AG10803 (cell line): ENCODE measurements at regions not wholly inside any gene's neighbourhood (a gene's known extent, or its start where the extent isn't known, plus 50 kb on each side); places are given as distances from the start of the nearest gene placed in this dataset.

Experiments used
- DNase-seq: peaks from one replicate; pipeline ENCODE4 v3.0.0; 2010; ENCODE audit warnings: low read depth
- H3K4me3 ChIP-seq: 2 replicates; pipeline ENCODE4 v1.5.1; 2011; ENCODE audit warnings: mild to moderate bottlenecking, low read length, control low read depth
- TF ChIP-seq, protein P1 (sequence below): conservative IDR thresholded peaks from 2 replicates; pipeline ENCODE4 v1.5.1; 2011; ENCODE audit warnings: mild to moderate bottlenecking, low read length, control low read depth, inconsistent platforms

DNA sequence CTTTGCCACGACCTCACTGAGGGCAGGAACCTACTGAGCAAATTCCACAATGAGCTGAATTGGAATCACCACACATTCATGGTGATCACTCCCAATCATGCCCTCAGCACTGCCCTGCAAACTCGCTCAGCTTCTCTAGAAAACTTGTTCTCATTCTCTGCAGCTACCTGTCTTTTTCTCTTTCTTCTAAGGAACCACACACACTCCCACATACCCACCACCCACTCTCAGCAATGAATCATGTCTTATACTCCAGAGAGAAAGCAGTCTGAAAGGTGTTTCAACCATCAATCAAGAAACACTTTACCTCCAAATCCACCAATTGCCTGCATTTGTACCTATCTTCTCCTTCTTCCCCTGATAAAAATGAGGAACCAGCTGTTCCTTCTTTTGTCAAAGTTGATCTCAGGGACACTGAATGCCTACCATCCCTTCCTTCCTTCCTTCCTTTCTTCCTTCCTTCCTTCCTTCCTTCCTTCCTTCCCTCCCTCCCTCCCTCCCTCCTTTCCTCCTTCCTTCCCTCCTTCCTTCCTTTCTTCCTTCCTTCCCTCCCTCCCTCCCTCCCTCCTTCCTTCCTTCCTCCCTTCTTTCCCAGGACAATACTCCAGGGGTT lies 84.6 kb upstream of the SGK1 start:
- DNase-seq: no peak
- no peak overlapping the region for H3K4me3 ChIP-seq
- TF ChIP-seq, protein P1, sequence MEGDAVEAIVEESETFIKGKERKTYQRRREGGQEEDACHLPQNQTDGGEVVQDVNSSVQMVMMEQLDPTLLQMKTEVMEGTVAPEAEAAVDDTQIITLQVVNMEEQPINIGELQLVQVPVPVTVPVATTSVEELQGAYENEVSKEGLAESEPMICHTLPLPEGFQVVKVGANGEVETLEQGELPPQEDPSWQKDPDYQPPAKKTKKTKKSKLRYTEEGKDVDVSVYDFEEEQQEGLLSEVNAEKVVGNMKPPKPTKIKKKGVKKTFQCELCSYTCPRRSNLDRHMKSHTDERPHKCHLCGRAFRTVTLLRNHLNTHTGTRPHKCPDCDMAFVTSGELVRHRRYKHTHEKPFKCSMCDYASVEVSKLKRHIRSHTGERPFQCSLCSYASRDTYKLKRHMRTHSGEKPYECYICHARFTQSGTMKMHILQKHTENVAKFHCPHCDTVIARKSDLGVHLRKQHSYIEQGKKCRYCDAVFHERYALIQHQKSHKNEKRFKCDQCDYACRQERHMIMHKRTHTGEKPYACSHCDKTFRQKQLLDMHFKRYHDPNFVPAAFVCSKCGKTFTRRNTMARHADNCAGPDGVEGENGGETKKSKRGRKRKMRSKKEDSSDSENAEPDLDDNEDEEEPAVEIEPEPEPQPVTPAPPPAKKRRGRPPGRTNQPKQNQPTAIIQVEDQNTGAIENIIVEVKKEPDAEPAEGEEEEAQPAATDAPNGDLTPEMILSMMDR: no peak

DNA sequence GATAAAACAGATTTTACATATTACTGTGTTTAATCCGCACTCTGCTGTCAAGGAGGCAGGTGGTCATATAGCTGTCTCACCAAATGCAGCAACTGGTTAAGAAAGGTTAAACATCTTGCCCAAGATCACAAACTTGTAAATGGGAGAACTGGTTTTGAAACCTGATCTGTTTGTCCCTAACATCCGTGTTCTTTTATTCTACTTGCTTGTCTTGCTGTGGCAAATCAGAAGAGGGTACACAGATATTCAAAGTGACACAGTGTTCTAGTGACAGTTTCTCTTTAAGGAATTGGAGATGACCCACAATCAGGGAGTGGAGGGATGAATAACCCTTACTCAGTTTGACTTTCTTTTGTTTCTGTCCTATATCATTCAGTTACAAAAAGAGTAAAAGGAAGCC lies 83.0 kb upstream of the SGK1 start:
- DNase-seq: no peak
- TF ChIP-seq, protein P1: no peak
- H3K4me3 ChIP-seq: no peak overlapping the region

DNA sequence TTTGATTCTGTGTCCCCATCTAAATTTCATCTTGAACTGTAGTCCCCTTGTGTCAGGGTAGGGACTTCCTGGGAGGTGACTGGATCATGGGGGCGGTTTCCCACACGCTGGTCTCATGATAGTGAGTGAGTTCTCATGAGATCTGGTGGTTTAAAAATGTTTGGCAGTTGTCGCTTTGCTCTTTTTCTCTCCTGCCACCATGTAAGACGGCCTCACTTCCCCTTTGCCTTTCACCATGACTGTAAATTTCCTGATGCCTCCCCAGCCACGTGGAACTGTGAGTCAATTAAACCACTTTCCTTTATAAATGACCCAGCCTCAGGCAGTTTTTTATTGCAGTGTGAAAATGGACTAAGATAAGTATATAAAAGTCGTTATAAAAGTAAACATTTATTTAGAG lies 80.5 kb upstream of the SGK1 start:
- H3K4me3 ChIP-seq: no peak overlapping the region
- no peak for DNase-seq
- TF ChIP-seq, protein P1: no peak

DNA sequence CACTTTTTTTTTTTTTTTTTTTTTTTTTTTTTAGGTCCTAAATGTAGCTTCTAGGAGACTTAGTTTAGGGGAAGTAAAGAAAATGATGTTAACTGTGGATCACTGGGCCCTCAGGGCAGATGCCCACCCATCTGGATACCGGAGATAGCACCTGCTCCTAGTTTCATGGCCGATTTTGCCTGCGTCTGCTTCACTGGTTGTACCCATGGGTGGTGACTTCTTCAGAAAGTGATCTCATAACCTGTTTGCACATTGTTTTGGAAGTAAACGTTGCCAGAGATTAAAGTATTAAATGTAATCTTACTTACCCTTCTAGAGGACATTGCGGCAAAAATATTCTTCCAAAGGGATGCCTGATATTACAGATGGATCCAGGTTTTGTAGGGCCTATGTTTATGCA lies 79.8 kb upstream of the SGK1 start:
- no peak overlapping the region for H3K4me3 ChIP-seq
- TF ChIP-seq, protein P1: no peak

DNA sequence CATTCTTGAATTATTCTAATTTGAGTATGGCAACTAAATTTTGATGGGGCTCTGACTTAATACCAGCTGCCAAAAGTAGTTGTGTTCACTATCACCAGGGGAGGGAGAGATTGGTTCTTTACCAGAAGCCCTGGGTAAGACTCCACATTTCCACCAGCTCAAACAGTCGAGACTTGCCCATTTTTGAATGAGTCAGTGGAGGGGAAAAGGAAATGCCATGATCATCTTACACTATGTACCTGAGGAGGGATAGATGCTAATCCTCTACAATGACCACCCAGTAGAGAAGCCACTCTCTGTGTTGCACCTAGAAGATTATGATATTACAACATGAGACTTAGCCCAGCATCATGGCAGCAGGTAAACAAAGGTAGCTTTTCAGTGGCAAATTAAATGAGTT lies 77.0 kb upstream of the SGK1 start:
- no peak for DNase-seq
- H3K4me3 ChIP-seq: no peak overlapping the region
- TF ChIP-seq, protein P1: no peak

More for the DNA sequence above, 79.8 kb upstream of the SGK1 start:
- DNase-seq: no peak

DNA sequence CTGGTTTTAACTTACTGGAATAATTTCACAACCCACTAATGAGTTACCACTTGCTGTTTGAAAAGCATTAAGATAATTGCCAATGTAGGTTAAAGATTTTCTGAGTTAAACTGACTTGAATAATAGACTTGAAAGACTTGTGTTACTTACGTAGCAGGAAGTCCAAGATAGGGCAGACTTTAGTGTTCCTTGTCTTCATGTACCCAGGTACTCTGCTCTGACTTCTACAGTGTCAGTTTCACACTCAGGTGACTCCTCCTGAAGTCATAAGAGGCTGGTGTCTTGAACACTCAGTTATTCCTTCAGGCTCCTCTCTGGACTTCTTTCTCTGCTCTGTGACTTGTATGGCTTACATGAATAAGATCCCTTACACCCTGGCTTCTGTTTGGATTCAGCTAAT lies 76.3 kb upstream of the SGK1 start:
- no peak overlapping the region for H3K4me3 ChIP-seq
- no peak for DNase-seq
- TF ChIP-seq, protein P1: no peak

DNA sequence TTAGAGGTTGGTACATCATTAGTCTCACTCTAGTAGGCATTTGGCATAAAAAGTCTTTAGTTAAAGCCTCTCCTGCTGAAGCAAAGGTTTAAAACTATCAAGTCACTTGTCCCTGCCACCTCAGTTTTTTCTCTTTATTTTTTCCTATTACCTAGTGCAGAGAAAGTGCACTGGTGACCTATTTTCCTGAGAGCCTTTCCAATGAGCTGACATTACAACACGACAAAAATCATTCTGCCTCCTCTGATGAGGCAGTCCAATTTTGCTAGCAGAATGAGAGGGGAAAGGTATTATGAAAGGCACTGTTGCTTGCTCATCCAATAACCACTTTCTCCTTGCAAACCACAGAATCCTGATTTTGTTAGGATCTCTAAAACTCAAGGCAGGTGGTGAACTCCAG lies 73.3 kb upstream of the SGK1 start:
- no peak for DNase-seq
- no peak overlapping the region for H3K4me3 ChIP-seq
- TF ChIP-seq, protein P1: no peak
